A673 (cell line): ENCODE measurements at regions not wholly inside any gene's neighbourhood (a gene's known extent, or its start where the extent isn't known, plus 50 kb on each side); places are given as distances from the start of the nearest gene placed in this dataset.
"Not testable (repeated sequence)": the region's sequence is repeated elsewhere in the genome, so short reads cannot be mapped to it uniquely, and the experiment has no call there.

Experiments
- CTCF ChIP-seq: fragments of 300-800, 200-600 bp; sonication (generic); conservative IDR thresholded peaks from 2 replicates; pipeline ENCODE4 v1.5.1; 2017; ENCODE audit warnings: low read depth, mild to moderate bottlenecking, antibody characterized with exemption, low read length, moderate library complexity, mixed read lengths
- EZH2 ChIP-seq: fragments of 200-600 bp; sonication (generic); IDR thresholded peaks from 2 replicates; pipeline ENCODE4 v1.6.1; 2017; ENCODE audit warnings: borderline replicate concordance, low read depth, mild to moderate bottlenecking, mixed read lengths, antibody characterized with exemption, low read length; ENCODE audit not compliant: poor library complexity, severe bottlenecking

- TF ChIP-seq CTCF, EZH2: not testable (repeated sequence)
Observed at GRCh38 chr20:53864765-53865683, 205.4 kb downstream of the BCAS1 start.
